Smooth muscle cell (in vitro differentiated cells): ENCODE measurements at regions not wholly inside any gene's neighbourhood (a gene's known extent, or its start where the extent isn't known, plus 50 kb on each side); places are given as distances from the start of the nearest gene placed in this dataset.

Source experiments
- DNase-seq: peaks from one replicate; lab custom pipeline; 2025; ENCODE audit not compliant: unreplicated experiment; lab: John Stamatoyannopoulos, UW
- H2AFZ ChIP-seq: fragments of 200-600 bp; sonication (generic); 2 replicates; pipeline ENCODE4 v1.6.0; 2016; ENCODE audit warnings: antibody characterized with exemption, low read depth, mild to moderate bottlenecking
- H3F3A ChIP-seq: fragments of 200-600 bp; sonication (generic); 2 replicates; pipeline ENCODE4 v1.6.0; 2017; ENCODE audit warnings: antibody characterized with exemption, low read depth
- H3K27ac ChIP-seq: fragments of 200-600 bp; sonication (generic); 2 replicates; pipeline ENCODE4 v1.5.1; 2016; ENCODE audit warnings: low read depth, mild to moderate bottlenecking
- H3K27me3 ChIP-seq: fragments of 200-600 bp; sonication (generic); 2 replicates; pipeline ENCODE4 v1.6.1; 2016; ENCODE audit warnings: low read depth, mild to moderate bottlenecking
- H3K36me3 ChIP-seq: fragments of 200-600 bp; sonication (generic); 2 replicates; pipeline ENCODE4 v1.5.1; 2016; ENCODE audit warnings: low read depth
- H3K4me1 ChIP-seq: fragments of 200-600 bp; sonication (generic); 2 replicates; pipeline ENCODE4 v1.5.1; 2016; ENCODE audit warnings: low read depth
- H3K4me2 ChIP-seq: fragments of 200-600 bp; sonication (generic); 2 replicates; pipeline ENCODE4 v1.6.0; 2016; ENCODE audit warnings: mild to moderate bottlenecking
- H3K4me3 ChIP-seq: fragments of 200-600 bp; sonication (generic); 2 replicates; pipeline ENCODE4 v1.5.1; 2016; ENCODE audit warnings: mild to moderate bottlenecking
- H3K79me2 ChIP-seq: fragments of 200-600 bp; sonication (generic); 2 replicates; pipeline ENCODE4 v1.6.0; 2016; ENCODE audit warnings: low read depth, mild to moderate bottlenecking
- H3K9ac ChIP-seq: fragments of 200-600 bp; sonication (generic); 2 replicates; pipeline ENCODE4 v1.6.0; 2016; ENCODE audit warnings: low read depth
- H3K9me3 ChIP-seq: fragments of 200-600 bp; sonication (generic); replicated peaks from 2 replicates; pipeline ENCODE4 v1.5.1; 2016; ENCODE audit warnings: low read depth
- H4K20me1 ChIP-seq: fragments of 200-600 bp; sonication (generic); 2 replicates; pipeline ENCODE4 v1.6.0; 2016; ENCODE audit warnings: low read depth
- CTCF ChIP-seq: fragments of 200-600 bp; sonication (generic); IDR thresholded peaks from 2 replicates; pipeline ENCODE4 v1.5.1; 2017; ENCODE audit warnings: borderline replicate concordance, mild to moderate bottlenecking, antibody characterized with exemption; ENCODE audit not compliant: insufficient read depth, poor library complexity, severe bottlenecking
- WGBS: methylation state at CpG from one replicate; pipeline ENCODE4 v1.1.7; 2016; ENCODE audit warnings: low lambda C conversion rate; 5-methylcytosine and 5-hydroxymethylcytosine counted together

- Histone ChIP-seq H2AFZ (no peak overlapping the region), H3K27ac (no peak overlapping the region), H3K9me3 (no peaks in the 10 kb centered on the region), H4K20me1 (no peaks in the 10 kb centered on the region), H3K36me3 (no peaks in the 10 kb centered on the region), H3F3A (no peaks in the 10 kb centered on the region), H3K4me1 (no peaks in the 10 kb centered on the region), H3K79me2 (no peaks in the 10 kb centered on the region), H3K4me3 (no peak overlapping the region), H3K27me3 (peaks cover 5% of the 10 kb centered on the region), H3K9ac (no peak overlapping the region), H3K4me2 (no peak overlapping the region)
- DNase-seq, result no peak
- WGBS, result 84% methylated on average over 2 of the region's 2 CpGs
- TF ChIP-seq CTCF, result no peak
Observed at GRCh38 chr14:30309405-30309804, 249.6 kb upstream of the G2E3 start.

- no peaks in the 10 kb centered on the region for H3F3A ChIP-seq
Observed at GRCh38 chr14:30312214-30312613, 246.7 kb upstream of the G2E3 start.

GRCh38 chr14:30317729-30318128, 241.2 kb upstream of the G2E3 start:
- DNase-seq, result no peak
- no peak overlapping the region for H3K9ac ChIP-seq
- no peaks in the 10 kb centered on the region for H3K9me3 ChIP-seq
- TF ChIP-seq CTCF, result no peak
- H3K79me2 ChIP-seq, result no peaks in the 10 kb centered on the region
- no peak overlapping the region for H3K27ac ChIP-seq
- H3K27me3 ChIP-seq, result peaks cover 9% of the 10 kb centered on the region
- no peaks in the 10 kb centered on the region for H3F3A ChIP-seq
- no peak overlapping the region for H3K4me3 ChIP-seq
- 84% methylated on average over 4 of the region's 4 CpGs for WGBS
- no peaks in the 10 kb centered on the region for H3K36me3 ChIP-seq
- H4K20me1 ChIP-seq, result no peaks in the 10 kb centered on the region
- H3K4me2 ChIP-seq, result no peak overlapping the region
- H3K4me1 ChIP-seq, result no peaks in the 10 kb centered on the region
- no peak overlapping the region for H2AFZ ChIP-seq

More at GRCh38 chr14:30312214-30312613, 246.7 kb upstream of the G2E3 start:
- Histone ChIP-seq H3K4me1 (no peaks in the 10 kb centered on the region), H3K4me3 (no peak overlapping the region), H3K9ac (no peak overlapping the region), H3K36me3 (no peaks in the 10 kb centered on the region), H2AFZ (no peak overlapping the region), H3K27me3 (peaks cover 5% of the 10 kb centered on the region), H4K20me1 (no peaks in the 10 kb centered on the region), H3K79me2 (no peaks in the 10 kb centered on the region), H3K27ac (no peak overlapping the region), H3K4me2 (no peak overlapping the region), H3K9me3 (no peaks in the 10 kb centered on the region)
- no peak for DNase-seq
- no peak for TF ChIP-seq CTCF
- WGBS, result 96% methylated on average over 1 of the region's 1 CpG

GRCh38 chr14:30322819-30323218, 236.1 kb upstream of the G2E3 start:
- no peaks in the 10 kb centered on the region for H3K4me1 ChIP-seq
- H3K36me3 ChIP-seq, result no peaks in the 10 kb centered on the region
- H3K4me2 ChIP-seq, result no peak overlapping the region
- H3K9me3 ChIP-seq, result no peaks in the 10 kb centered on the region
- peaks cover 9% of the 10 kb centered on the region for H3K27me3 ChIP-seq
- no peak overlapping the region for H2AFZ ChIP-seq
- H3K27ac ChIP-seq, result no peak overlapping the region
- H3K9ac ChIP-seq, result no peak overlapping the region
- no peak for TF ChIP-seq CTCF
- no peak overlapping the region for H3K4me3 ChIP-seq
- 67% methylated on average over 1 of the region's 1 CpG for WGBS
- no peak for DNase-seq
- H3F3A ChIP-seq, result no peaks in the 10 kb centered on the region
- no peaks in the 10 kb centered on the region for H4K20me1 ChIP-seq
- no peaks in the 10 kb centered on the region for H3K79me2 ChIP-seq
